Fibroblast of pulmonary artery (primary cell): ENCODE measurements at regions not wholly inside any gene's neighbourhood (a gene's known extent, or its start where the extent isn't known, plus 50 kb on each side); places are given as distances from the start of the nearest gene placed in this dataset.

Experiments
- DNase-seq: peaks from one replicate; pipeline ENCODE4 v3.0.0-alpha.2; 2010; ENCODE audit warnings: low read depth
- H3K4me3 ChIP-seq: replicated peaks from 2 replicates; pipeline ENCODE4 v1.5.1; 2011; ENCODE audit warnings: low read depth, mild to moderate bottlenecking, control low read depth, low read length, moderate library complexity
- TF ChIP-seq, protein P1 (sequence below): IDR thresholded peaks from 2 replicates; pipeline ENCODE4 v1.5.1; 2011; ENCODE audit warnings: mild to moderate bottlenecking, control low read depth, low read length, inconsistent platforms; ENCODE audit errors: missing control alignments

- no peak for DNase-seq
- TF ChIP-seq, protein P1, sequence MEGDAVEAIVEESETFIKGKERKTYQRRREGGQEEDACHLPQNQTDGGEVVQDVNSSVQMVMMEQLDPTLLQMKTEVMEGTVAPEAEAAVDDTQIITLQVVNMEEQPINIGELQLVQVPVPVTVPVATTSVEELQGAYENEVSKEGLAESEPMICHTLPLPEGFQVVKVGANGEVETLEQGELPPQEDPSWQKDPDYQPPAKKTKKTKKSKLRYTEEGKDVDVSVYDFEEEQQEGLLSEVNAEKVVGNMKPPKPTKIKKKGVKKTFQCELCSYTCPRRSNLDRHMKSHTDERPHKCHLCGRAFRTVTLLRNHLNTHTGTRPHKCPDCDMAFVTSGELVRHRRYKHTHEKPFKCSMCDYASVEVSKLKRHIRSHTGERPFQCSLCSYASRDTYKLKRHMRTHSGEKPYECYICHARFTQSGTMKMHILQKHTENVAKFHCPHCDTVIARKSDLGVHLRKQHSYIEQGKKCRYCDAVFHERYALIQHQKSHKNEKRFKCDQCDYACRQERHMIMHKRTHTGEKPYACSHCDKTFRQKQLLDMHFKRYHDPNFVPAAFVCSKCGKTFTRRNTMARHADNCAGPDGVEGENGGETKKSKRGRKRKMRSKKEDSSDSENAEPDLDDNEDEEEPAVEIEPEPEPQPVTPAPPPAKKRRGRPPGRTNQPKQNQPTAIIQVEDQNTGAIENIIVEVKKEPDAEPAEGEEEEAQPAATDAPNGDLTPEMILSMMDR: no peak
- H3K4me3 ChIP-seq: no peak overlapping the region
Observed at GRCh38 chr6:77979204-77979603, 326.4 kb downstream of the MEI4 start.

- H3K4me3 ChIP-seq: no peak overlapping the region
- TF ChIP-seq, protein P1: no peak
- DNase-seq: no peak
Observed at GRCh38 chr6:77986380-77987034, 333.7 kb downstream of the MEI4 start.

DNA sequence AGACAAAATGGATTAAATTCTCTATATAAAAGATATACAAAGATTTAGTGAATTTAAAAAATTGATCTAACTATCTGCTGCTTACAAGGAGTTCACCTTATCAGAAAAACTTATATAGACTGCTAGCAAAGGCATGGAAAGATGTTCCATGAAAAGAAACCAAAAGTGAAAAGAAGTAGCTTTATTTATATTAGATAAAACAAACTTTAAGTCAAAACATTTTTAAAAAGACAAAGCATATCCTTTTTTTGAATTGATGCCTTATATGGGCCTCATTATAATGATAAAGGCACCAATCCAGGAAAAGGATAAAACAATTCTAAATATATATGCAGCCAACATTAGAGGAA, 334.2 kb downstream of the MEI4 start:
- TF ChIP-seq, protein P1: no peak
- no peak for DNase-seq
- no peak overlapping the region for H3K4me3 ChIP-seq

GRCh38 chr6:78010130-78010529, 357.3 kb downstream of the MEI4 start:
- no peak overlapping the region for H3K4me3 ChIP-seq
- DNase-seq: no peak
- TF ChIP-seq, protein P1: no peak

- DNase-seq: no peak
Observed at GRCh38 chr6:78020586-78020985, 367.7 kb downstream of the MEI4 start.

DNA sequence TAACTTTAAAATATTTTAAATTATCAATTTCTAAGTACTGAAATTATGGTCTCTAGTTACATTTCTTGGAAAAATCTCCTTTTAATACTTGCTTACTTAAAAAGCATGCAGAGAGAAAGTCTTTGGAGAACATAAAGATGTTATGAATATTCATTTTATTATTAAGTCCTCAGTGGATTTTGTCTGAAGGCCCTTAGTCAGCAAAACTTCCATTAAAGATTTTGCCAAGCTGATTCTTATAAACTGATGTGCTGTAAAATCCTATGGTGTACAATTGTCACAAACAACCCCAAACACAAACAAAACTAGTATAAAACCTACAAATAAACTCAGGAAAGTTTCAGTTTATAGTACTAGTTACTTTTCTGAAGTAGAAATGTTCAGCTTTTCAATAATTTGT, 372.7 kb downstream of the MEI4 start:
- TF ChIP-seq, protein P1: no peak
- H3K4me3 ChIP-seq: no peak overlapping the region

More at GRCh38 chr6:78020586-78020985, 367.7 kb downstream of the MEI4 start:
- no peak overlapping the region for H3K4me3 ChIP-seq
- TF ChIP-seq, protein P1: no peak

DNA sequence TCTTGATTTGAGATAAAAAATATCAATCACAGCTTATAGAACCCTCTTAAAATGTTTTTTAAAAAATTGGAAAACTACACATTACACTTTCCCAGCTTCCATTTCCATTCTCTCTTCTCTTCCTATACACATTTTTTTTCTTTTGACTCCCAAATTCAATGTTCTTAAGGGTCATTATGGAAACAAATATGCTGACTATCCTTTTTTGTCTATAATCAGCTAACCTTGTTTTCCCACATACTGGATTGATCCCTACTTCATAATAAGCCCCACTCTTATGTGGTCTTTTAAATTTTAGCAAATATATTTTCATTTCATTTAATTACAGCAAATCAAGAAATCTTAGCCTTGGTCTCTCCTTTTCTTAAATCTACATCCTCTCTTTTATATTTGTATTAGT, 378.4 kb downstream of the MEI4 start:
- TF ChIP-seq, protein P1: no peak
- no peak for DNase-seq
- no peak overlapping the region for H3K4me3 ChIP-seq

More for the DNA sequence above, 372.7 kb downstream of the MEI4 start:
- DNase-seq: no peak
